ENCODE measurements at regions not wholly inside any gene's neighbourhood (a gene's known extent, or its start where the extent isn't known, plus 50 kb on each side); places are given as distances from the start of the nearest gene placed in this dataset.

GRCh38 chr3:43871627-43872245 lies 181.0 kb downstream of the ABHD5 start:
- TF ChIP-seq GATA3 (IDR thresholded peaks at IDR 0.05; ENCODE audit: low read depth, low read length) (no peak), GATA2 (IDR thresholded peaks at IDR 0.05; ENCODE audit: low read depth, low read length) (no peak)

All from SH-SY5Y (cell line).